Kidney (tissue), 13 donors: ENCODE measurements at regions not wholly inside any gene's neighbourhood (a gene's known extent, or its start where the extent isn't known, plus 50 kb on each side); places are given as distances from the start of the nearest gene placed in this dataset.

Experiments used
- DNase-seq, 5 donors: peaks; one replicate each; pipeline ENCODE4 v3.0.0-alpha.2; 2013 to 2020
- FAIRE-seq: peaks from 2 replicates; lab custom pipeline; 2012; peaks lifted over from hg19 to GRCh38; lab: Jason Lieb, UNC
- H3K27ac ChIP-seq, 2 donors: one replicate each; pipeline ENCODE4 v1.7.0; 2013; ENCODE audit warnings: low read depth in 2 of 2, low read length in 2 of 2, inconsistent platforms in 1 of 2
- H3K27me3 ChIP-seq: one replicate; pipeline ENCODE4 v1.7.1; 2013; ENCODE audit warnings: low read length, inconsistent platforms; ENCODE audit not compliant: control insufficient read depth, insufficient read depth
- H3K36me3 ChIP-seq, 3 donors: one replicate each; pipeline versions ENCODE4 v1.7.0 to v1.7.1; 2013; ENCODE audit warnings: low read length in 3 of 3, control low read depth in 1 of 3, inconsistent platforms in 1 of 3; ENCODE audit not compliant: insufficient read depth in 3 of 3, control insufficient read depth in 2 of 3
- H3K4me1 ChIP-seq, 3 donors: one replicate each; pipeline versions ENCODE4 v1.7.0 to v1.7.1; 2013; ENCODE audit warnings: low read length in 3 of 3, inconsistent platforms in 1 of 3, low read depth in 1 of 3; ENCODE audit not compliant: control insufficient read depth in 2 of 3, insufficient read depth in 2 of 3
- H3K4me3 ChIP-seq, 3 donors: one replicate each; pipeline versions ENCODE4 v1.7.0 to v1.8.1; 2013; ENCODE audit warnings: low read length in 3 of 3, control low read depth in 1 of 3, inconsistent platforms in 1 of 3
- H3K9ac ChIP-seq, 3 donors: one replicate each; pipeline versions ENCODE4 v1.7.0 to v1.7.1; 2013; ENCODE audit warnings: low read length in 3 of 3, control low read depth in 1 of 3, inconsistent platforms in 1 of 3
- H3K9me3 ChIP-seq, 3 donors: one replicate each; pipeline versions ENCODE4 v1.7.0 to v1.7.1; 2013; ENCODE audit warnings: low read length in 3 of 3, control low read depth in 1 of 3, inconsistent platforms in 1 of 3; ENCODE audit not compliant: control insufficient read depth in 2 of 3, insufficient read depth in 1 of 3
- CTCF ChIP-seq: IDR thresholded peaks from 3 replicates; pipeline ENCODE4 v1.5.1; 2012; ENCODE audit warnings: mild to moderate bottlenecking, moderate library complexity, borderline replicate concordance; ENCODE audit not compliant: insufficient read depth; ENCODE audit errors: extremely low read depth
- intact Hi-C: fragments of 100-400 bp; cut with DNase I; formaldehyde crosslinking; loops from one replicate; pipeline ENCODE4 v1.11.1; 2022
- donor health status: control.
- donor health status: control.
- donor health status: control.
- donor health status: control.
- donor health status: control.
- donor health status: DM: yes; HTN: yes; CAD: no.
- donor health status: Normal renal cell carcinoma (clear cell type).

GRCh38 chr6:100944644-100945043 lies 63.5 kb upstream of the ASCC3 start:
- no peak overlapping the region for H3K4me3 ChIP-seq
- TF ChIP-seq CTCF: no peak
- H3K9me3 ChIP-seq: peaks cover 0 to 6% (median 0%) of the 10 kb centered on the region in 3 donors
- no peaks in the 10 kb centered on the region for H3K4me1 ChIP-seq
- FAIRE-seq: no peak
- H3K36me3 ChIP-seq: no peaks in the 10 kb centered on the region
- H3K27me3 ChIP-seq: no peaks in the 10 kb centered on the region
- no peak overlapping the region for H3K9ac ChIP-seq
- intact Hi-C loops: no loop called here
- no peak overlapping the region for H3K27ac ChIP-seq
- DNase-seq: no peak

- FAIRE-seq (no peak), DNase-seq (no peak)
- Histone ChIP-seq H3K27ac (no peak overlapping the region), H3K36me3 (no peaks in the 10 kb centered on the region), H3K4me1 (no peaks in the 10 kb centered on the region), H3K27me3 (no peaks in the 10 kb centered on the region), H3K4me3 (no peak overlapping the region), H3K9me3 (peaks cover 0 to 6% (median 0%) of the 10 kb centered on the region in 3 donors), H3K9ac (no peak overlapping the region)
- intact Hi-C loops: no loop called here
- TF ChIP-seq CTCF: no peak
These were observed 65.0 kb upstream of the ASCC3 start for GRCh38 chr6:100946021-100946540.

- Histone ChIP-seq H3K27ac (no peak overlapping the region), H3K9me3 (peaks cover 0 to 6% (median 0%) of the 10 kb centered on the region in 3 donors), H3K4me3 (no peak overlapping the region), H3K36me3 (no peaks in the 10 kb centered on the region), H3K9ac (no peak overlapping the region), H3K27me3 (no peaks in the 10 kb centered on the region), H3K4me1 (no peaks in the 10 kb centered on the region)
- TF ChIP-seq CTCF: no peak
- DNase-seq (no peak), FAIRE-seq (no peak)
- intact Hi-C loops: no loop called here
These were observed 65.6 kb upstream of the ASCC3 start for GRCh38 chr6:100946711-100947110.
